ENCODE measurements at regions not wholly inside any gene's neighbourhood (a gene's known extent, or its start where the extent isn't known, plus 50 kb on each side); places are given as distances from the start of the nearest gene placed in this dataset.

- Histone ChIP-seq H3K79me2 (ENCODE audit: low read depth) (no peaks in the 10 kb centered on the region), H3K4me3 (peak overlapping the region; percentile 0; the same call in 1 of the 2 replicates), H3K4me2 (peak overlapping the region; percentile 62), H3K4me1 (replicated peaks; ENCODE audit: insufficient read depth) (peaks cover 16% of the 10 kb centered on the region), H2AFZ (0 out of 2 replicates have a peak overlapping the region, but pooled peaks have one; percentile 12), H3K36me3 (ENCODE audit: low read depth) (no peaks in the 10 kb centered on the region), H3K27me3 (ENCODE audit: insufficient read depth, low read depth) (no peaks in the 10 kb centered on the region), H4K20me1 (ENCODE audit: insufficient read depth) (no peaks in the 10 kb centered on the region), H3K9me2 (ENCODE audit: insufficient read depth) (no peaks in the 10 kb centered on the region), H3F3A (ENCODE audit: insufficient read depth, low read depth) (peaks cover 17% of the 10 kb centered on the region; the same call in 1 of the 2 replicates), H3K27ac (peak overlapping the region; percentile 3), H3K9me3 (ENCODE audit: insufficient read depth, low read depth) (no peaks in the 10 kb centered on the region)
- intact Hi-C loops (cut with micrococcal nuclease; ENCODE audit: unreplicated experiment), result no loop called here
- no TSS peak for BruUV-seq (replicated peaks)
- ChIA-PET POLR2A (ENCODE audit: unreplicated experiment) (no interaction called here), CTCF (interaction anchor here (0.6 kb wide), 1 partner anchor 301 kb away, joined by 4 read pairs; no protein-coding TSS in a partner anchor)
- no peak for DNase-seq
- TF ChIP-seq CTCF (conservative IDR thresholded peaks at IDR 0.05), result no peak
- TF ChIP-seq EZH2 (IDR thresholded peaks at IDR 0.05; ENCODE audit: low read depth), result no peak
These were observed 300.0 kb downstream of the SPRY2 start for GRCh38 chr13:80040981-80041317.

DNA sequence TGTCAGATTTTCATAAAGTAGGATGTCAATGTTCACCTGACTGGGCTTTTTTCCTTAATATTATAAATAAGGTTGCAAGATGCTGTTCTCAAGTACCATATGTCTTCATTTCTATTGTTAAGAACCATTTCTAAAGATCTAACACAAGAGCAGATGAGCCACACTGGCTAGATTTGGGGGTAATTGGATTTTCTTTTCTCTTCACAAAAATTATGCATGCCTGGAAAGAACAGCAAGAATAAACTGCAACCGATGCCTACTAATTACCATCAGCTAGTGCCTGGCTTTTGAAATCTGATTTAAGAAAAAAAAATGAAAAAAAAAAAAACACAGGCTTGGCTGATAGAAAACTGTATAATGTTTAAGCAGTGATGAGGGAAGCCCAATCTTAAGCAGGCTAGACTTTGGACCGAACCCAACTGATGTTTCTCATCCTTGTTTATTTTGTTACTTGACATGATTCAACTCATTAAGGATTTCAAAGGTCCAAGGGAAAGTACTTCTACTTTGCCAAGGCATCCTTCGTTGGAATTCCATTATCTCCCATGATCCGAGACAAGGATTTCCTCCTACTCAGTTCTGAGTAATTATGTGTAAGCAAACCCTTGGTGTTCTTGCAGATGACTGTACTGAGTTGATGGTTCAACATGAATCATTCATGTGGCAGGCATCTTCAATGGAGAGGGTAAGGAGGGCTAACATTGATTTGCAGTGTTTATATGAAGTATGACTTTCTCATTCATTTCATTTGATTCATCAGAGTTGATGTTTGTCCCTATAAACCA is 300.5 kb downstream of the SPRY2 start:
- no peaks in the 10 kb centered on the region for H3K79me2 ChIP-seq (ENCODE audit: low read depth)
- BruUV-seq (replicated peaks), result no TSS peak
- H3K4me3 ChIP-seq, result peak overlapping the region; percentile 0; the same call in 1 of the 2 replicates
- POLR2A ChIA-PET (ENCODE audit: unreplicated experiment), result no interaction called here
- no peaks in the 10 kb centered on the region for H4K20me1 ChIP-seq (ENCODE audit: insufficient read depth)
- H2AFZ ChIP-seq, result 0 out of 2 replicates have a peak overlapping the region, but pooled peaks have one; percentile 12
- no peak for TF ChIP-seq EZH2 (IDR thresholded peaks at IDR 0.05; ENCODE audit: low read depth)
- no peak for TF ChIP-seq CTCF (conservative IDR thresholded peaks at IDR 0.05)
- peak overlapping the region; percentile 3; the same call in 1 of the 2 replicates for H3K27ac ChIP-seq
- CTCF ChIA-PET, result interaction anchor here (0.6 kb wide), 1 partner anchor 302 kb away, joined by 4 read pairs; no protein-coding TSS in a partner anchor
- peak in 1 of 2 experiments; percentile 91 for DNase-seq
- no peaks in the 10 kb centered on the region for H3K36me3 ChIP-seq (ENCODE audit: low read depth)
- H3K4me1 ChIP-seq (replicated peaks; ENCODE audit: insufficient read depth), result peaks cover 16% of the 10 kb centered on the region
- H3K9me2 ChIP-seq (ENCODE audit: insufficient read depth), result no peaks in the 10 kb centered on the region
- intact Hi-C loops (cut with micrococcal nuclease; ENCODE audit: unreplicated experiment), result no loop called here
- peak overlapping the region; percentile 62 for H3K4me2 ChIP-seq
- no peaks in the 10 kb centered on the region for H3K27me3 ChIP-seq (ENCODE audit: insufficient read depth, low read depth)
- H3F3A ChIP-seq (ENCODE audit: insufficient read depth, low read depth), result peaks cover 17% of the 10 kb centered on the region; the same call in 1 of the 2 replicates
- H3K9me3 ChIP-seq (ENCODE audit: insufficient read depth, low read depth), result no peaks in the 10 kb centered on the region

GRCh38 chr13:80039000-80039399 is 301.9 kb downstream of the SPRY2 start:
- H4K20me1 ChIP-seq (ENCODE audit: insufficient read depth), result no peaks in the 10 kb centered on the region
- intact Hi-C loops (cut with micrococcal nuclease; ENCODE audit: unreplicated experiment), result loop anchor here (10.0 kb wide), 2 partner anchors 176 to 404 kb away; no protein-coding TSS in a partner anchor
- H3K9me2 ChIP-seq (ENCODE audit: insufficient read depth), result no peaks in the 10 kb centered on the region
- no peak overlapping the region for H3K27ac ChIP-seq
- H3K79me2 ChIP-seq (ENCODE audit: low read depth), result no peaks in the 10 kb centered on the region
- H3F3A ChIP-seq (ENCODE audit: insufficient read depth, low read depth), result peaks cover 17% of the 10 kb centered on the region; the same call in 1 of the 2 replicates
- BruUV-seq (replicated peaks), result no TSS peak
- no peak overlapping the region for H2AFZ ChIP-seq
- ChIA-PET POLR2A (ENCODE audit: unreplicated experiment) (interaction anchor here (0.7 kb wide), 1 partner anchor 9 kb away, joined by 11 read pairs; no protein-coding TSS in a partner anchor), CTCF (no interaction called here)
- TF ChIP-seq CTCF (conservative IDR thresholded peaks at IDR 0.05) (no peak), EZH2 (IDR thresholded peaks at IDR 0.05; ENCODE audit: low read depth) (no peak)
- H3K36me3 ChIP-seq (ENCODE audit: low read depth), result no peaks in the 10 kb centered on the region
- H3K4me1 ChIP-seq (replicated peaks; ENCODE audit: insufficient read depth), result peaks cover 16% of the 10 kb centered on the region
- no peak overlapping the region for H3K4me3 ChIP-seq
- H3K9me3 ChIP-seq (ENCODE audit: insufficient read depth, low read depth), result no peaks in the 10 kb centered on the region
- no peaks in the 10 kb centered on the region for H3K27me3 ChIP-seq (ENCODE audit: insufficient read depth, low read depth)
- DNase-seq, result no peak
- H3K4me2 ChIP-seq, result no peak overlapping the region
